Ecto neural progenitor cell (in vitro differentiated cells): ENCODE measurements at regions not wholly inside any gene's neighbourhood (a gene's known extent, or its start where the extent isn't known, plus 50 kb on each side); places are given as distances from the start of the nearest gene placed in this dataset.

Source experiments
- DNase-seq: peaks from one replicate; pipeline ENCODE4 v3.0.0-alpha.2; 2018; ENCODE audit warnings: low spot score

GRCh38 chr4:140277576-140277975 is 95.9 kb upstream of the SCOC start:
- no peak for DNase-seq

GRCh38 chr4:140271553-140271952 is 101.9 kb upstream of the SCOC start:
- no peak for DNase-seq

GRCh38 chr4:140269369-140269768 is 104.1 kb upstream of the SCOC start:
- no peak for DNase-seq

- no peak for DNase-seq
These were observed 105.1 kb upstream of the SCOC start for GRCh38 chr4:140268186-140268841.

GRCh38 chr4:140267576-140267975 is 105.9 kb upstream of the SCOC start:
- peak; percentile 50 for DNase-seq

- DNase-seq: no peak
These were observed 106.4 kb upstream of the SCOC start for GRCh38 chr4:140266958-140267568.

- no peak for DNase-seq
These were observed 106.2 kb upstream of the MAML3 start for GRCh38 chr4:140260227-140260626.

GRCh38 chr4:140258476-140258875 is 104.5 kb upstream of the MAML3 start:
- no peak for DNase-seq

- DNase-seq: no peak
These were observed 103.7 kb upstream of the MAML3 start for GRCh38 chr4:140257461-140258305.

GRCh38 chr4:140256941-140257340 is 103.0 kb upstream of the MAML3 start:
- DNase-seq: no peak

- no peak for DNase-seq
These were observed 102.4 kb upstream of the MAML3 start for GRCh38 chr4:140256335-140256734.

- no peak for DNase-seq
These were observed 101.9 kb upstream of the MAML3 start for GRCh38 chr4:140255927-140256326.

GRCh38 chr4:140255467-140255866 is 101.5 kb upstream of the MAML3 start:
- DNase-seq: no peak

- DNase-seq: no peak
These were observed 100.8 kb upstream of the MAML3 start for GRCh38 chr4:140254651-140255299.

GRCh38 chr4:140253556-140254027 is 99.6 kb upstream of the MAML3 start:
- DNase-seq: no peak

- peak; percentile 87 for DNase-seq
These were observed 99.0 kb upstream of the MAML3 start for GRCh38 chr4:140252742-140253555.

- peak; percentile 57 for DNase-seq
These were observed 98.3 kb upstream of the MAML3 start for GRCh38 chr4:140252141-140252741.

GRCh38 chr4:140251571-140251970 is 97.6 kb upstream of the MAML3 start:
- no peak for DNase-seq

- DNase-seq: no peak
These were observed 97.1 kb upstream of the MAML3 start for GRCh38 chr4:140250989-140251552.

- no peak for DNase-seq
These were observed 95.4 kb upstream of the MAML3 start for GRCh38 chr4:140249351-140249750.

GRCh38 chr4:140247237-140247636 is 93.3 kb upstream of the MAML3 start:
- DNase-seq: no peak
